HEK293 (cell line): ENCODE measurements at regions not wholly inside any gene's neighbourhood (a gene's known extent, or its start where the extent isn't known, plus 50 kb on each side); places are given as distances from the start of the nearest gene placed in this dataset.

Experiments used
- CTCF ChIA-PET: fragments of 350-600 bp; formaldehyde crosslinking; extraction: SDS; loops from one replicate; lab custom pipeline; 2021; ENCODE audit warnings: antibody characterized with exemption; lab: Yijun Ruan, JAX
- POLR2A ChIA-PET: fragments of 300-600 bp; formaldehyde crosslinking; extraction: SDS; loops from one replicate; lab custom pipeline; 2020; ENCODE audit warnings: antibody characterized with exemption, inconsistent platforms; lab: Yijun Ruan, JAX
- H3K27ac ChIP-seq: fragments of 200-500 bp; sonication (Bioruptor generic); 2 replicates; pipeline ENCODE4 v1.5.1; 2014; ENCODE audit warnings: low read depth, low read length, control low read depth, inconsistent platforms; ENCODE audit errors: extremely low read depth
- H3K36me3 ChIP-seq, 2 experiments: fragments of 200-500 bp in 1 of 2; sonication (Bioruptor generic) in 1 of 2; 1 replicate in 1 of 2; 2 replicates in 1 of 2; pipeline ENCODE4 v1.5.1; 2014 to 2017; ENCODE audit warnings: inconsistent platforms in 2 of 2, low read length in 2 of 2; ENCODE audit not compliant: control insufficient read depth in 2 of 2, insufficient read depth in 1 of 2
- H3K4me1 ChIP-seq: fragments of 200-500 bp; sonication (Bioruptor generic); 2 replicates; pipeline ENCODE4 v1.5.1; 2014; ENCODE audit warnings: mild to moderate bottlenecking, low read length, inconsistent platforms; ENCODE audit not compliant: control insufficient read depth, insufficient read depth
- H3K4me3 ChIP-seq: 2 replicates; pipeline ENCODE4 v1.5.1; 2011; ENCODE audit warnings: low read depth, mild to moderate bottlenecking, control low read depth, low read length, moderate library complexity
- H3K9me3 ChIP-seq: fragments of 200-500 bp; sonication (Bioruptor generic); 2 replicates; pipeline ENCODE4 v1.5.1; 2014; ENCODE audit warnings: low read depth, low read length, inconsistent platforms; ENCODE audit not compliant: control insufficient read depth, insufficient read depth
- BCL11A ChIP-seq: fragments of 450-650 bp; formaldehyde crosslinking; IDR thresholded peaks from 2 replicates; pipeline ENCODE4 v1.5.1; 2016; ENCODE audit warnings: low read depth, missing biosample characterization, missing genetic modification characterization
- FEZF1 ChIP-seq: fragments of 450-650 bp; formaldehyde crosslinking; IDR thresholded peaks from 2 replicates; pipeline ENCODE4 v1.5.1; 2016; ENCODE audit warnings: missing biosample characterization, missing genetic modification characterization
- KLF10 ChIP-seq: fragments of 450-650 bp; IDR thresholded peaks from 2 replicates; pipeline ENCODE4 v1.5.1; 2018; ENCODE audit warnings: missing biosample characterization, mild to moderate bottlenecking, missing genetic modification characterization
- OVOL3 ChIP-seq: fragments of 450-650 bp; formaldehyde crosslinking; IDR thresholded peaks from 2 replicates; pipeline ENCODE4 v1.5.1; 2016; ENCODE audit warnings: missing biosample characterization, missing genetic modification characterization
- SCRT2 ChIP-seq: fragments of 450-650 bp; formaldehyde crosslinking; IDR thresholded peaks from 2 replicates; pipeline ENCODE4 v1.5.1; 2016; ENCODE audit warnings: missing biosample characterization, missing genetic modification characterization
- SETDB1 ChIP-seq: IDR thresholded peaks from one replicate; pipeline ENCODE4 v1.6.1; 2017; ENCODE audit warnings: mild to moderate bottlenecking, low read length, moderate library complexity, mixed read lengths; ENCODE audit not compliant: insufficient read length
- ZEB2 ChIP-seq: fragments of 450-650 bp; formaldehyde crosslinking; IDR thresholded peaks from 2 replicates; pipeline ENCODE4 v1.5.1; 2016; ENCODE audit warnings: missing biosample characterization, missing genetic modification characterization
- ZIC2 ChIP-seq: fragments of 450-650 bp; formaldehyde crosslinking; IDR thresholded peaks from 2 replicates; pipeline ENCODE4 v1.5.1; 2016; ENCODE audit warnings: missing biosample characterization, missing genetic modification characterization
- ZNF174 ChIP-seq: fragments of 450-650 bp; formaldehyde crosslinking; IDR thresholded peaks from 2 replicates; pipeline ENCODE4 v1.5.0; 2017; ENCODE audit warnings: missing biosample characterization, mild to moderate bottlenecking, missing genetic modification characterization
- ZNF202 ChIP-seq: fragments of 450-650 bp; formaldehyde crosslinking; IDR thresholded peaks from 2 replicates; pipeline ENCODE4 v1.5.1; 2016; ENCODE audit warnings: missing biosample characterization, missing genetic modification characterization, borderline replicate concordance
- ZNF23 ChIP-seq: fragments of 450-650 bp; formaldehyde crosslinking; IDR thresholded peaks from 2 replicates; pipeline ENCODE4 v1.5.1; 2016; ENCODE audit warnings: missing biosample characterization, missing genetic modification characterization, borderline replicate concordance
- ZNF239 ChIP-seq: fragments of 450-650 bp; formaldehyde crosslinking; IDR thresholded peaks from 2 replicates; pipeline ENCODE4 v1.5.1; 2016; ENCODE audit warnings: missing biosample characterization, missing genetic modification characterization
- ZNF366 ChIP-seq: fragments of 450-650 bp; formaldehyde crosslinking; conservative IDR thresholded peaks from 2 replicates; pipeline ENCODE4 v1.5.1; 2016; ENCODE audit warnings: missing biosample characterization, missing genetic modification characterization
- ZNF510 ChIP-seq: fragments of 450-650 bp; formaldehyde crosslinking; IDR thresholded peaks from 2 replicates; pipeline ENCODE4 v1.5.1; 2018; ENCODE audit warnings: mild to moderate bottlenecking, missing genetic modification characterization, missing biosample characterization; ENCODE audit not compliant: insufficient replicate concordance
- ZNF514 ChIP-seq: fragments of 450-650 bp; formaldehyde crosslinking; IDR thresholded peaks from 2 replicates; pipeline ENCODE4 v1.5.1; 2016; ENCODE audit warnings: missing biosample characterization, missing genetic modification characterization
- ZNF529 ChIP-seq: fragments of 450-650 bp; formaldehyde crosslinking; IDR thresholded peaks from 2 replicates; pipeline ENCODE4 v1.5.1; 2017; ENCODE audit warnings: missing genetic modification characterization, missing biosample characterization; ENCODE audit not compliant: insufficient replicate concordance
- ZNF785 ChIP-seq: fragments of 450-650 bp; formaldehyde crosslinking; IDR thresholded peaks from 2 replicates; pipeline ENCODE4 v1.5.1; 2016; ENCODE audit warnings: missing biosample characterization, missing genetic modification characterization
- ZNF792 ChIP-seq: fragments of 450-650 bp; formaldehyde crosslinking; IDR thresholded peaks from 2 replicates; pipeline ENCODE4 v1.5.1; 2016; ENCODE audit warnings: missing biosample characterization, missing genetic modification characterization
- ZNF843 ChIP-seq: fragments of 450-650 bp; formaldehyde crosslinking; IDR thresholded peaks from 2 replicates; pipeline ENCODE4 v1.5.1; 2016; ENCODE audit warnings: missing biosample characterization, missing genetic modification characterization
- TF ChIP-seq, protein P1 (sequence below): fragments of 450-650 bp; formaldehyde crosslinking; IDR thresholded peaks from 2 replicates; pipeline ENCODE4 v1.5.1; 2016; ENCODE audit warnings: missing biosample characterization, missing genetic modification characterization
- TF ChIP-seq, protein P2 (sequence below): fragments of 450-650 bp; formaldehyde crosslinking; IDR thresholded peaks from 2 replicates; pipeline ENCODE4 v1.5.1; 2016; ENCODE audit warnings: missing biosample characterization, missing genetic modification characterization
- TF ChIP-seq, protein P3 (sequence below): fragments of 450-650 bp; formaldehyde crosslinking; optimal IDR thresholded peaks from 2 replicates; pipeline ENCODE3; 2016; ENCODE audit warnings: missing biosample characterization, mild to moderate bottlenecking, missing genetic modification characterization
- TF ChIP-seq, protein P4 (sequence below): fragments of 450-650 bp; formaldehyde crosslinking; IDR thresholded peaks from 2 replicates; pipeline ENCODE4 v1.5.1; 2017; ENCODE audit warnings: missing biosample characterization, missing genetic modification characterization
- TF ChIP-seq, protein P5 (sequence below): fragments of 450-650 bp; formaldehyde crosslinking; IDR thresholded peaks from 2 replicates; pipeline ENCODE4 v1.5.1; 2016; ENCODE audit warnings: missing biosample characterization, missing genetic modification characterization
- TF ChIP-seq, protein P6 (sequence below): fragments of 450-650 bp; formaldehyde crosslinking; IDR thresholded peaks from 2 replicates; pipeline ENCODE4 v1.5.1; 2016; ENCODE audit warnings: missing biosample characterization, missing genetic modification characterization

DNA sequence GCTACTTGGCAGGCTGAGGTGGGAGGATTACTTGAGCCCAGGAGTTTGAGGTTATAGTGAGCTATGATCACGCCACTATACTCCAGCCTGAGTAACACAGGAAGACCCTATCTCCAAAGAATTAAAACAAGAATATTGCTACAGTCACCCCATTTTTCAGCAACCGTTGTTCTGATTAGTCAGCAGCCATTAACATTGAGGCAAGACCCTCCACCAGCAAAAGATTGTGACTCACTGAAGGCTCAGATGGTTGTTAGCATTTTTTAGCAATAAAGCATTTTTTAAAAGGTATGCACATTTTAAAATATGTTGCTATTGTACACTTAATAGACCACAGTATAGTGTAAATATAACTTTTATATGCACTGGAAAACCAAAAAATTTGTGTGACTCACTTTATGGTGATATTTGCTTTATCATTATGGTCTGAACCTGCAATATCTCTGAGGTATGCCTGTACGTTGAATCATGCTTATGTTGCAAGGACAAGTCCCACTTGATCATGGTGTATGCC lies 492.6 kb downstream of the SQOR start (continued):
- TF ChIP-seq, protein P1, sequence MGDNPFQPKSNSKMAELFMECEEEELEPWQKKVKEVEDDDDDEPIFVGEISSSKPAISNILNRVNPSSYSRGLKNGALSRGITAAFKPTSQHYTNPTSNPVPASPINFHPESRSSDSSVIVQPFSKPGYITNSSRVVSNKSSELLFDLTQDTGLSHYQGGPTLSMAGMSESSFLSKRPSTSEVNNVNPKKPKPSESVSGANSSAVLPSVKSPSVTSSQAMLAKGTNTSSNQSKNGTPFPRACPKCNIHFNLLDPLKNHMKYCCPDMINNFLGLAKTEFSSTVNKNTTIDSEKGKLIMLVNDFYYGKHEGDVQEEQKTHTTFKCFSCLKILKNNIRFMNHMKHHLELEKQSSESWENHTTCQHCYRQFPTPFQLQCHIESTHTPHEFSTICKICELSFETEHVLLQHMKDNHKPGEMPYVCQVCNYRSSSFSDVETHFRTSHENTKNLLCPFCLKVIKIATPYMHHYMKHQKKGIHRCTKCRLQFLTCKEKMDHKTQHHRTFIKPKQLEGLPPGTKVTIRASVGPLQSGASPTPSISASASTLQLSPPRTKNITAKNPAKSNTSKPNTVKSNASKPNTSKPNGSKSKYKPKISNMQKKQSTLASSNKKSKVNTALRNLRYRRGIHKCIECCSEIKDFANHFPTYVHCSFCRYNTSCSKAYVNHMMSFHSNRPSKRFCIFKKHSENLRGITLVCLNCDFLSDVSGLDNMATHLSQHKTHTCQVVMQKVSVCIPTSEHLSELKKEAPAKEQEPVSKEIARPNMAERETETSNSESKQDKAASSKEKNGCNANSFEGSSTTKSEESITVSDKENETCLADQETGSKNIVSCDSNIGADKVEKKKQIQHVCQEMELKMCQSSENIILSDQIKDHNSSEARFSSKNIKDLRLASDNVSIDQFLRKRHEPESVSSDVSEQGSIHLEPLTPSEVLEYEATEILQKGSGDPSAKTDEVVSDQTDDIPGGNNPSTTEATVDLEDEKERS (tag by site-specific recombination): no peak
- TF ChIP-seq ZNF510 (tag by site-specific recombination) (no peak), OVOL3 (tag by site-specific recombination) (no peak), BCL11A (tag by site-specific recombination) (no peak), ZNF239 (tag by site-specific recombination) (no peak), ZNF202 (tag by site-specific recombination) (no peak), ZIC2 (tag by site-specific recombination) (no peak), KLF10 (no peak), SCRT2 (tag by site-specific recombination) (no peak)
- TF ChIP-seq, protein P2, sequence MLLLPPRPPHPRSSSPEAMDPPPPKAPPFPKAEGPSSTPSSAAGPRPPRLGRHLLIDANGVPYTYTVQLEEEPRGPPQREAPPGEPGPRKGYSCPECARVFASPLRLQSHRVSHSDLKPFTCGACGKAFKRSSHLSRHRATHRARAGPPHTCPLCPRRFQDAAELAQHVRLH: no peak

DNA sequence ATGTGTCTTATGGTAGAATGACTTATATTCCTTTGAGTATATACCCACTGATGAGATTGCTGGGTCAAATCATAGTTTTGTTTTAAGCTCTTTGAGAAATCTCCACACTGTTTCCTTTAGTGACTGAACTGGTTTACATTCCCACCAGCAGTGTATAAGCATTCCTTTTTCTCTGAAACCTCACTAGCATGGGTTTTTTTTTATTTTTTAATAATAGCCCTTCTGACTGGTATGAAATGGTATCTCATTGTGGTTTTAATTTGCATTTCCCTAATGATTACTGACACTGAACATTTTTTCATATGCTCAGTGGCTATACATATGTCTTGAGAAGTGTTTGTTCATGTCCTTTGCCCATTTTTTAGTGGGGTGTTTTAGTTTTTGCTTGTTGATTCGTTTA lies 494.3 kb downstream of the SQOR start:
- Histone ChIP-seq H3K36me3 (no peaks in the 10 kb centered on the region), H3K9me3 (no peaks in the 10 kb centered on the region), H3K4me3 (no peak overlapping the region), H3K4me1 (no peaks in the 10 kb centered on the region), H3K27ac (no peak overlapping the region)
- CTCF ChIA-PET: interaction anchor here (1.1 kb wide), 1 partner anchor 333 kb away, joined by 3 read pairs; no protein-coding TSS in a partner anchor
- POLR2A ChIA-PET: no interaction called here
- TF ChIP-seq, protein P3, sequence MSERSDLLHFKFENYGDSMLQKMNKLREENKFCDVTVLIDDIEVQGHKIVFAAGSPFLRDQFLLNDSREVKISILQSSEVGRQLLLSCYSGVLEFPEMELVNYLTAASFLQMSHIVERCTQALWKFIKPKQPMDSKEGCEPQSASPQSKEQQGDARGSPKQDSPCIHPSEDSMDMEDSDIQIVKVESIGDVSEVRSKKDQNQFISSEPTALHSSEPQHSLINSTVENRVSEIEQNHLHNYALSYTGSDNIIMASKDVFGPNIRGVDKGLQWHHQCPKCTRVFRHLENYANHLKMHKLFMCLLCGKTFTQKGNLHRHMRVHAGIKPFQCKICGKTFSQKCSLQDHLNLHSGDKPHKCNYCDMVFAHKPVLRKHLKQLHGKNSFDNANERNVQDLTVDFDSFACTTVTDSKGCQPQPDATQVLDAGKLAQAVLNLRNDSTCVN (tag by site-specific recombination): no peak
- TF ChIP-seq ZNF843 (no peak), ZNF366 (tag by site-specific recombination) (no peak)
- TF ChIP-seq, protein P4, sequence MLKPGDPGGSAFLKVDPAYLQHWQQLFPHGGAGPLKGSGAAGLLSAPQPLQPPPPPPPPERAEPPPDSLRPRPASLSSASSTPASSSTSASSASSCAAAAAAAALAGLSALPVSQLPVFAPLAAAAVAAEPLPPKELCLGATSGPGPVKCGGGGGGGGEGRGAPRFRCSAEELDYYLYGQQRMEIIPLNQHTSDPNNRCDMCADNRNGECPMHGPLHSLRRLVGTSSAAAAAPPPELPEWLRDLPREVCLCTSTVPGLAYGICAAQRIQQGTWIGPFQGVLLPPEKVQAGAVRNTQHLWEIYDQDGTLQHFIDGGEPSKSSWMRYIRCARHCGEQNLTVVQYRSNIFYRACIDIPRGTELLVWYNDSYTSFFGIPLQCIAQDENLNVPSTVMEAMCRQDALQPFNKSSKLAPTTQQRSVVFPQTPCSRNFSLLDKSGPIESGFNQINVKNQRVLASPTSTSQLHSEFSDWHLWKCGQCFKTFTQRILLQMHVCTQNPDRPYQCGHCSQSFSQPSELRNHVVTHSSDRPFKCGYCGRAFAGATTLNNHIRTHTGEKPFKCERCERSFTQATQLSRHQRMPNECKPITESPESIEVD: no peak

DNA sequence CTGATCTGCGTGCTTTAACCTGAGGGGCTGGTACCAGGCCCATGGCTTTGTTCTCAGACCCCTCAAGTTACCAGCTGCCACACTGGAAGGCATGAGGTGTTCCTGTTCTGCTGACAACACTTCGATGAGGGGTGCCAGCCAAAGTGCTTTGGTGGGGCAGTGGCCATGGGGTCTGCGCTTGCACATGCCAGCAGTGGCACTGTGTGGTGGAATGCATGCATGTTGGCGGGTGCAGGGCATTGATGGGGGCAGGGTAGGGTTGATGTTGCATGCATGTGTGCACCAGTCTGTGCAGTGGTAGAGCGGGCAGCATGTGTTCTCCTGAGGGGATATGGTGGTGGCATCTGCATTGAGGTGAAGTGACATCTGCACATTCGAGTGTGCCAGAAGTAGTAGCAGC lies 497.0 kb downstream of the SQOR start:
- H3K9me3 ChIP-seq: no peaks in the 10 kb centered on the region
- no peaks in the 10 kb centered on the region for H3K36me3 ChIP-seq
- CTCF ChIA-PET: no interaction called here
- POLR2A ChIA-PET: no interaction called here
- no peak overlapping the region for H3K27ac ChIP-seq
- H3K4me1 ChIP-seq: no peaks in the 10 kb centered on the region
- no peak overlapping the region for H3K4me3 ChIP-seq
- TF ChIP-seq ZNF785: no peak
- no peak for TF ChIP-seq ZEB2 (tag by site-specific recombination)
- no peak for TF ChIP-seq ZNF514 (tag by site-specific recombination)
- no peak for TF ChIP-seq SETDB1
- TF ChIP-seq FEZF1 (tag by site-specific recombination): no peak
- TF ChIP-seq, protein P5, sequence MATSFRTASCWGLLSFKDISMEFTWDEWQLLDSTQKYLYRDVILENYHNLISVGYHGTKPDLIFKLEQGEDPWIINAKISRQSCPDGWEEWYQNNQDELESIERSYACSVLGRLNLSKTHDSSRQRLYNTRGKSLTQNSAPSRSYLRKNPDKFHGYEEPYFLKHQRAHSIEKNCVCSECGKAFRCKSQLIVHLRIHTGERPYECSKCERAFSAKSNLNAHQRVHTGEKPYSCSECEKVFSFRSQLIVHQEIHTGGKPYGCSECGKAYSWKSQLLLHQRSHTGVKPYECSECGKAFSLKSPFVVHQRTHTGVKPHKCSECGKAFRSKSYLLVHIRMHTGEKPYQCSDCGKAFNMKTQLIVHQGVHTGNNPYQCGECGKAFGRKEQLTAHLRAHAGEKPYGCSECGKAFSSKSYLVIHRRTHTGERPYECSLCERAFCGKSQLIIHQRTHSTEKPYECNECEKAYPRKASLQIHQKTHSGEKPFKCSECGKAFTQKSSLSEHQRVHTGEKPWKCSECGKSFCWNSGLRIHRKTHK: no peak
- no peak for TF ChIP-seq ZNF529 (tag by site-specific recombination)
- TF ChIP-seq ZNF174 (tag by site-specific recombination): no peak
- TF ChIP-seq ZNF792 (tag by site-specific recombination): no peak
- TF ChIP-seq ZNF23 (tag by site-specific recombination): no peak
- TF ChIP-seq, protein P6, sequence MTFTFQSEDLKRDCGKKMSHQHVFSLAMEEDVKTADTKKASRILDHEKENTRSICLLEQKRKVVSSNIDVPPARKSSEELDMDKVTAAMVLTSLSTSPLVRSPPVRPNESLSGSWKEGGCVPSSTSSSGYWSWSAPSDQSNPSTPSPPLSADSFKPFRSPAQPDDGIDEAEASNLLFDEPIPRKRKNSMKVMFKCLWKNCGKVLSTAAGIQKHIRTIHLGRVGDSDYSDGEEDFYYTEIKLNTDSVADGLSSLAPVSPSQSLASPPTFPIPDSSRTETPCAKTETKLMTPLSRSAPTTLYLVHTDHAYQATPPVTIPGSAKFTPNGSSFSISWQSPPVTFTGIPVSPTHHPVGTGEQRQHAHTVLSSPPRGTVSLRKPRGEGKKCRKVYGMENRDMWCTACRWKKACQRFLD (tag by site-specific recombination): no peak
